ENCODE measurements at regions not wholly inside any gene's neighbourhood (a gene's known extent, or its start where the extent isn't known, plus 50 kb on each side); places are given as distances from the start of the nearest gene placed in this dataset.

DNA sequence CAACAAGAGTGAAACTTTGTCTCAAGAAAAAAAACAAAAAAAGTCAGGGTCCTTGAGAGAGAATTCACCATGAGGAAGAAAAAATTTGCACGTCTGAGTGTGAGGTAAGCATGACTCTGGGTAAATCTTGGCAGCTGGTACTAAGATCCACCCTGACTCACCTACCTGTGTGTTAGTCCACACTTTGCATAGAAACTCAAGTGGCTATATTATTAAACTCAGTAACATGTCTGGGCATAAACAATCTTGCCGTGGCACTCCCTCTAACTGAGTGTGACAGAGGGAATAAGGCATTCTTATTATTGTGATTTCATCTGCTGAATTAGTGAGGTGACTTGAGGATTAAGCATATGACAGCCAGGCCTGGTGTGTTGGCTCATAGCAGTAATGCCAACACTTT lies 259.4 kb upstream of the VLDLR start:
- ATAC-seq (ENCODE audit: low read depth) (no peak), DNase-seq (no peak)
- H3K4me1 Mint-ChIP-seq, result no peaks in the 10 kb centered on the region
- no peak overlapping the region for H3K4me3 Mint-ChIP-seq
- H3K27ac Mint-ChIP-seq, result no peak overlapping the region
- H3K36me3 Mint-ChIP-seq, result no peaks in the 10 kb centered on the region
- peaks cover 2% of the 10 kb centered on the region for H3K27me3 Mint-ChIP-seq
- POLR2A ChIA-PET, result no interaction called here
- no peaks in the 10 kb centered on the region for H3K9me3 Mint-ChIP-seq

DNA sequence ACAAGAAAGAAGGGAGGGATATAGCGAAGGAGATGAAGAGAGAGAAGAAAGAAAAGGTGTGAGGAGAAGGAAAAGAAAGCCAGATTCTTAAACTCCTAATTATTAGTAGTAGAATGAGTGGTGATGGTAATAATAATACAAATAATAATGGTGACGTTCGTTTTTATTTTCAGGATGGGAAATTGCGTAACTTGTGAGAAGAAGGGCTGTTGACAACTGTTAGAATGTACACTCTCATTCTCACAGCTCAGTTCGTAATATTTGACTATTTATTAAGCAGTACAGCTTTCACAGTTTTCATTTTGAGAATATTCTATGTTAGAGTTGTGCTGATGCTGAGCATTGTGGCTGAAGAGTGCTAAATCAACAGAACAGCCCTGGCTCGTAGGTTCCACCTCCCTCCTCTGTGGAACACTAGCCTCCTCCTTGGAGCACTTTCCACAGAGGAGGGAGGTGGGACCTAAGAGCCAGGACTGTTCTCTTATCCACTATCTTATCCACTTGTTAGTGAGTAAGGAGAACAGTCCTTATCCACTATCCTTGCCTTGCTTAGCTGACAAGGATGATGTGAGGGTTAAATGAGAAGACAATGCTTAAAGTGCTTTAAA lies 258.3 kb upstream of the VLDLR start:
- no peaks in the 10 kb centered on the region for H3K36me3 Mint-ChIP-seq
- POLR2A ChIA-PET, result no interaction called here
- no peaks in the 10 kb centered on the region for H3K27me3 Mint-ChIP-seq
- no peak overlapping the region for H3K27ac Mint-ChIP-seq
- H3K9me3 Mint-ChIP-seq, result no peaks in the 10 kb centered on the region
- H3K4me1 Mint-ChIP-seq, result no peaks in the 10 kb centered on the region
- no peak overlapping the region for H3K4me3 Mint-ChIP-seq
- ATAC-seq (ENCODE audit: low read depth) (no peak), DNase-seq (no peak)

DNA sequence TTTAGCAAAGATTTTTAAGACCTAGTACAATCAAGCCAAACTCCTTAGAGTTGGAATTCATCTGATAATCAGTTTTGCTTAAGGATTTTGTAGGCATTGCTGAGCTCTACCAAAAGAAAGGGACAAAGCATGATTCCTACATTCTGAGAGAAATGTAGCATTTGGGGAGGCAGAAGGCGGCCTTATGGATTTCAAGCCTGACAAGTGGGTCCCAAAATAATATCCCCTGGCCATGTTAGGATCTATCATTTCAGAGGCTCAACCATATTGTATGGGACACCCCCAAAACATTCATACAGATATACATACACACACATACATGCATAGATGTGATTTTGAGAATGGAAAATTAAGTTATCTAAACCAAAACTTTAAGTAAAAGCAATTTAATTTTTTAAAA lies 257.8 kb upstream of the VLDLR start:
- no peaks in the 10 kb centered on the region for H3K27me3 Mint-ChIP-seq
- POLR2A ChIA-PET, result no interaction called here
- no peak for DNase-seq
- no peak overlapping the region for H3K27ac Mint-ChIP-seq
- H3K4me3 Mint-ChIP-seq, result no peak overlapping the region
- H3K9me3 Mint-ChIP-seq, result no peaks in the 10 kb centered on the region
- no peaks in the 10 kb centered on the region for H3K4me1 Mint-ChIP-seq
- no peaks in the 10 kb centered on the region for H3K36me3 Mint-ChIP-seq
- no peak for ATAC-seq (ENCODE audit: low read depth)

DNA sequence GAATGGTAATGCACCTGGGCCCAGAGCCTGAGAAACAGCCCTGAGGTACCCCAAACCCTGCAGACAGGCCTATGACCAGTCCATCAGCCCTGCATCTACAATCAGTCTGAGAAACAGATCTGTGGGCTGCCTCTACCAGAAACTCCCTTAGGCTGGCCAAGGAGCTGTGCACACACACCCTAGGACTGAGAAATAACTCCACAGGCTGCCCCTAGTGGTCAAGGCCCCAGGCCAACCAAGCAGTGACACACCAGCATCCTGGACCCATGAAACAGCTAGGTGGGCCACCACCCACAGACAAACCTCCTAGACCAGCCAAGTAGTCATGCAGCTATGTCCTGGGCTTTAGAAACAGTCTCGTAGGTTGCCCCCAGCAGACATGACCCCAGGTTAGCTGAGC lies 253.6 kb upstream of the VLDLR start:
- H3K9me3 Mint-ChIP-seq, result no peaks in the 10 kb centered on the region
- POLR2A ChIA-PET, result no interaction called here
- DNase-seq, result no peak
- peaks cover 6% of the 10 kb centered on the region for H3K27me3 Mint-ChIP-seq
- H3K4me1 Mint-ChIP-seq, result no peaks in the 10 kb centered on the region
- no peak for ATAC-seq (ENCODE audit: low read depth)
- no peaks in the 10 kb centered on the region for H3K36me3 Mint-ChIP-seq
- H3K4me3 Mint-ChIP-seq, result no peak overlapping the region
- H3K27ac Mint-ChIP-seq, result no peak overlapping the region

DNA sequence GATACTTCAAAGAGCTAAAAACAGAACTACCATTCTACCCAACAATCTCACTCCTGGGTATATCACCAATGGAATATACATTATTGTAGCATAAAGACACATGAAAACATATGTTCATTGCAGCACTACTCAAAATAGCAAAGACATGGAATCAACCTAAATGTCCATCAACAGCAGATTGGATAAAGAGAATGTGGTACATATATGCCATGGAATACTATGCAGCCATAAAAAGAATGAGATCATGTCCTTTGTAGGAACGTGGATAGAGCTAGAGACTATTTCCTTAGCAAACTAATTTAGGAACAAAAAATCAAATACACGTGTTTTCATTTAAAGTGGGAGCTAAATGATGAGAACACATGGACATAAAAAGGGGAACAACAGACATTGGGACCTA lies 247.9 kb upstream of the VLDLR start:
- H3K36me3 Mint-ChIP-seq, result no peaks in the 10 kb centered on the region
- no peak for DNase-seq
- no peak overlapping the region for H3K4me3 Mint-ChIP-seq
- no peak overlapping the region for H3K27ac Mint-ChIP-seq
- H3K27me3 Mint-ChIP-seq, result peaks cover 8% of the 10 kb centered on the region
- ATAC-seq (ENCODE audit: low read depth), result no peak
- peaks cover 1% of the 10 kb centered on the region for H3K9me3 Mint-ChIP-seq
- POLR2A ChIA-PET, result no interaction called here
- no peaks in the 10 kb centered on the region for H3K4me1 Mint-ChIP-seq

DNA sequence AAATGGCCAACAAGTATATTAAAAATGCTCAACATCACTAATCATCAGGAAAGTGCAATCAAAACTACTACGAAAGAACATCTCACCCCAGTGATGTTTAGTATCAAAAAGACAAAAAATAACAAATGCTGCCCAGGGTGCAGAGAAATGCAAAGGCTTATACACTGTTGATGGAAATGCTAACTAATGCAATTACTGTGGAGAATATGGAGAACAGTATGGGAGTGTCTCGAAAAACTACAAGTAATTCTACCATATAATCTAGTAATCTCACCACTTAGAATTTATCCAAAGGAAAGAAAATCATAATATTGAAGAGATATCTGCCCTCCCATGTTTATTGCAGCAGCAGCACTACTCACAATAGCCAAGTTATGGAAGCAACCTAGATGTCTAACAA lies 246.5 kb upstream of the VLDLR start:
- Mint-ChIP-seq H3K4me1 (no peaks in the 10 kb centered on the region), H3K27me3 (peaks cover 4% of the 10 kb centered on the region), H3K36me3 (no peaks in the 10 kb centered on the region), H3K27ac (no peak overlapping the region), H3K9me3 (peaks cover 1% of the 10 kb centered on the region), H3K4me3 (no peak overlapping the region)
- DNase-seq, result no peak
- ATAC-seq (ENCODE audit: low read depth), result no peak
- POLR2A ChIA-PET, result no interaction called here

DNA sequence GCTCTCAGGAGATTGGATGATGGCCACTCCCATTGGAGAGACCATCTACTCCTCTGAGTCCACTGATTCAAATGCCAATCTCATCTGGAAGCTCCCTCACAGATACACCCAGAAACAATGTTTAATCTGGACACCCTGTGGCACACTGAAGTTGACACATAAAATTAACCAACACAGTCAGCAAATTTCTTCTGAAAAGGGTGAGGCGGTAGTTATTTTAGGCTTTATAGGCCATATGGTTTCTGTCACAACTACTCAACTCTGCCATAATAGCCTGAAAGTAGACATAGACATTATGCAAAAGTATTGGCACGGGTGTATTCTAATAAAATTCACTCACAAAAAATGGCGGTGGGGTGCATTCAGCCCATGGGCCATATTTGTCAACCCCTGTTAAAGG lies 244.5 kb upstream of the VLDLR start:
- Mint-ChIP-seq H3K4me1 (no peaks in the 10 kb centered on the region), H3K9me3 (peaks cover 1% of the 10 kb centered on the region), H3K36me3 (no peaks in the 10 kb centered on the region), H3K27me3 (peaks cover 3% of the 10 kb centered on the region), H3K27ac (no peak overlapping the region), H3K4me3 (no peak overlapping the region)
- DNase-seq, result no peak
- POLR2A ChIA-PET, result no interaction called here
- no peak for ATAC-seq (ENCODE audit: low read depth)

DNA sequence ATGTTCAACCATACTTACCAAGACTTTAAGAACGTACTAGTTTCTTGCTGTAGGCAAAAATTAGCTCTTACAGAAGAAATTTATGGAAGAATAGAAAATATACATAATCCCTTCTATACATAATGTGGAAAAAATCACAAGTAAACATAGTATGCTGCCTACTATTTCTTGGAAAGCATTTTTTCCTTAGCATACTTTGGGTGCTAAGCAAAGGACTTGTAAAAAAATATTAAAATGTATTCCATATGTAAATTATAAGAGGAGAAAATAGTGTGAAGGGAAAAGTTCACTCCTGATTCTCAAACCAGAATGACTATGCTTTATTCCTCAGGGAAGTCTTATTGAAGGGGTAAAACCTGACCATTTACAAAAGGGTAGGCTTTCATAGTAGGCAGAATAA lies 243.8 kb upstream of the VLDLR start:
- Mint-ChIP-seq H3K4me3 (no peak overlapping the region), H3K9me3 (peaks cover 1% of the 10 kb centered on the region), H3K27ac (no peak overlapping the region), H3K27me3 (peaks cover 5% of the 10 kb centered on the region), H3K4me1 (no peaks in the 10 kb centered on the region), H3K36me3 (no peaks in the 10 kb centered on the region)
- ATAC-seq (ENCODE audit: low read depth) (no peak), DNase-seq (no peak)
- POLR2A ChIA-PET, result no interaction called here

DNA sequence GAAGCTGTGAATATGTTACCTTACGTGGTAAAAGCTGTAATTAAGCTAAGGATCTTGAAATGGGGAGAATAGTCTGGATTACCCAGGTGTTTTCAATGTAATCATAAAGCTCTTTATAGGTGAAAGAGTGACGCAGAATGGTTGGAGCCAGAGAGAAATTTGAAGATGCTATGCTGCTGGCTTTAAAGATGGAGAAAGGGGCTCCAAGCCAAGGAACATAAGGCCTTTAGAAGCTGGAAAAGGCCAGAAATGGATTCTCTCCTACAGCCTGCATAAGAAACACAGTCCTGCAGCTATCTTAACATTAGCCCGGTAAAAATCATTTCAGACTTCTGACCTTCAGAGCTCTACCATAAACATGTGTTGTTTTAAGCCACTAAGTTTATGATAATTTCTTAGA lies 243.3 kb upstream of the VLDLR start:
- POLR2A ChIA-PET, result no interaction called here
- H3K36me3 Mint-ChIP-seq, result no peaks in the 10 kb centered on the region
- peaks cover 5% of the 10 kb centered on the region for H3K27me3 Mint-ChIP-seq
- DNase-seq (no peak), ATAC-seq (ENCODE audit: low read depth) (no peak)
- H3K4me3 Mint-ChIP-seq, result no peak overlapping the region
- no peak overlapping the region for H3K27ac Mint-ChIP-seq
- no peaks in the 10 kb centered on the region for H3K4me1 Mint-ChIP-seq
- H3K9me3 Mint-ChIP-seq, result peaks cover 1% of the 10 kb centered on the region

DNA sequence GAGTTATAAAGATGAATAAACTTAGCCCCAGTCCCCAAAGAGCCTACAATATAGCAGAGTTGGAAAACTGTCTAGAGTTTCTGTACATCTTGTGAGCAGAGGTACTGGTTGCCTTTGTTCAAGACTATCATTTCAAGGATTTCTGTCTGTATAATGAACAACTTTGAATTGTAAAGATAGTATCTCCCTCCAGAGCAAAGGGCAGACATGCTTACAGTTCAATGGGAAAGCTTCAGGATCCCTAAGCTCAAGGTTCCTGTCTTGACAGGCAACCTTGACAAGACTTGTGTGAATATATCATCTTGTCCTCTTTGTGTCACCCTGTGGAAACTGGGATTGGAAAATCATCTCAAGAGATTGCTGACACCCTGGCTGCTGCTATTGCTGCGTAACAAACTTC lies 242.8 kb upstream of the VLDLR start:
- POLR2A ChIA-PET, result no interaction called here
- Mint-ChIP-seq H3K27me3 (peaks cover 5% of the 10 kb centered on the region), H3K4me1 (no peaks in the 10 kb centered on the region), H3K27ac (no peak overlapping the region), H3K4me3 (no peak overlapping the region), H3K36me3 (no peaks in the 10 kb centered on the region), H3K9me3 (no peaks in the 10 kb centered on the region)
- no peak for DNase-seq
- no peak for ATAC-seq (ENCODE audit: low read depth)

DNA sequence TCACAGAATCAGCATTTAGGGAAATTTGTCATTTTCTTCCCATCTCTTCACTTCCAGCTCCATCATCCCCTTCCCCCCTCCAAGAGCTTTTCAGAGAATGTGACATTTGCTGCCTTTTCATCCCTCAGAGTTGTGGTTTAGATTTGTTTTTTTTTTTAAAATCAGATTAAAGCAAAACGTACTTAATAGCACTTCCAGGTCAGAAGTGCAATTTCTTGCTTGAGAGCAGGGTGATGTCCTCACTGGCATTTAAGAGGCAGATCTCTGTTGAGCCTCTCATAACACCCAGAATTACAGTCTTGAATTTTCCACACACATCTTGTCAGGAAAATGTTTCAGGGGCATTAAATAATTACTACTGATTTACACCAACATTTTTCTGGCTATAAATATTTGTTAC lies 236.8 kb upstream of the VLDLR start:
- DNase-seq, result no peak
- POLR2A ChIA-PET, result no interaction called here
- Mint-ChIP-seq H3K4me1 (no peaks in the 10 kb centered on the region), H3K27me3 (peaks cover 3% of the 10 kb centered on the region), H3K9me3 (no peaks in the 10 kb centered on the region), H3K36me3 (no peaks in the 10 kb centered on the region), H3K4me3 (no peak overlapping the region), H3K27ac (no peak overlapping the region)
- no peak for ATAC-seq (ENCODE audit: low read depth)

DNA sequence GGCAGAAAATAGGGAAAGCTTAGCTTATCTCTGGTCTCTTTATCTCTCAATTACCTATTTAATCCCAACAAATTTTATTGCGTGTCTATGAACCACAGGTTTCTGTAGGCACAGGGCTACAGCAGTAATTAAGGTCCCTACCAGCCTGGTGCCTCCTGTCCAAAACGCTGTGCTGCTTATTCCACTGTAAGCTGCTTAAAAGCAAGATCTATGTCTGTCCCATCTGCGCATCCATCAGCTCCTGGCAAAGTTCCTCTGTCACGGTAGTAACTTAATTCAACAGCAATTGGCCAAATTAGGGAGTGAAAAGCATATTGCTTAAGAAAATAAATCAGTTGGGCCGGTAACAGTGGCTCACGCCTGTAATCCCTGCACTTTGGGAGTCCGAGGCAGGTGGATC lies 235.8 kb upstream of the VLDLR start:
- H3K36me3 Mint-ChIP-seq, result no peaks in the 10 kb centered on the region
- ATAC-seq (ENCODE audit: low read depth), result no peak
- H3K9me3 Mint-ChIP-seq, result no peaks in the 10 kb centered on the region
- H3K27me3 Mint-ChIP-seq, result peaks cover 3% of the 10 kb centered on the region
- H3K4me1 Mint-ChIP-seq, result no peaks in the 10 kb centered on the region
- no peak for DNase-seq
- no peak overlapping the region for H3K27ac Mint-ChIP-seq
- POLR2A ChIA-PET, result no interaction called here
- H3K4me3 Mint-ChIP-seq, result no peak overlapping the region

DNA sequence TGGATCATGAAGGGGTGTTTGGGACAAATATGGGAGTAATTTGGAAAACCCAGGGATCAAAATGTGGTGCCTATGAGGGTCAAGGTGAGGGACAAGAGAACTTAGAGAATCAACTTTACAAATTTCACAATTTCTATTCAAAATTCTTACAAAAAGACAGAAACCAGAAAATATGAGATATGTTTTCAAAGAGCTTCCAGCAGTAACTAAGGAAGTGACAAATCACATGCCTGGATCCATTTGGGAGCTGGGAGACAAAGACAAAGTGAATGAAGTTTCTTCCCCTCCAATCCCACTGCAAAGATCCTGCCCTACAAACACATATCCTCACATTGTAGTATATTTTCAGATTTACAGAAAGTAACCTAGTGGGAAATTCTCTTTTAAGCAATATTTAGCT lies 235.0 kb upstream of the VLDLR start:
- DNase-seq, result no peak
- Mint-ChIP-seq H3K36me3 (no peaks in the 10 kb centered on the region), H3K27ac (no peak overlapping the region), H3K4me3 (no peak overlapping the region), H3K4me1 (no peaks in the 10 kb centered on the region), H3K27me3 (peaks cover 3% of the 10 kb centered on the region), H3K9me3 (no peaks in the 10 kb centered on the region)
- POLR2A ChIA-PET, result no interaction called here
- ATAC-seq (ENCODE audit: low read depth), result no peak

DNA sequence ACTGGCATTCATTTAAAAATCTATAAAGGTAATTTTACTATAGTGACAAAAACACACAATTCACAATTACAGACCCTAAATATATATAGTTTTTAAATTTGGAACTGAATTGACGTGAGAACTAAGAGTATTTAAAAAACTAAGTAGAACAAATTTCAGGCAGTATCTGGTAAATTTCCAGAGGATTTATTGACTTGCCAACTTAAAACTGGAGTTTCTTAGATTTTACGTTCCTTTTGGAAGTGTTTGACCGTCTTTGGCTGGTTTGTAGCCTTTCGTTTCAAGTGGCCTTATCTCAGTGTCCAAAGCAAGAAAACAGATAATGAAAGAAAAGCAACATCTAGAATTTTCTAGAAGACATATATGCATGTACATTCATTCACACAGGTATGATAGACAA lies 234.4 kb upstream of the VLDLR start:
- POLR2A ChIA-PET, result no interaction called here
- no peak for ATAC-seq (ENCODE audit: low read depth)
- Mint-ChIP-seq H3K4me3 (no peak overlapping the region), H3K36me3 (no peaks in the 10 kb centered on the region), H3K27me3 (peaks cover 1% of the 10 kb centered on the region), H3K4me1 (no peaks in the 10 kb centered on the region), H3K9me3 (no peaks in the 10 kb centered on the region), H3K27ac (no peak overlapping the region)
- DNase-seq, result no peak

DNA sequence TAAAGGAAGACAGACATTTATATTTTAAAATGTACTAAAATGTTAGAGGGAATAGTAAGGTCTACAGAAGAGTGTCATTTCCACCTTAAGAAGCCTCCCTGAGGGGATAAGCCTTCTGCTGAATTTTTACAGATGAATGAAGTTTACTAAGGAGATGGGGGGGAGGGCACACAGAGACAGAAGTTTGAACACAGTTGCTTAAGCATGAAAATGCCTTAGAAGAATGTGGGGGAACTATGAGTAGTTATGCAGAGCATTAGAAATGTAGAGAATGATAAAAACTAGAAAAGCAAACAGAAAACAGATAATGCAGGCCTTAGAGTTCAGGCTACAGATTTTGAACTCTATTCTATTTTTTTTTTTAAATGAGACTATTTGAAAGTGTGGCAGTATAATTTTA lies 232.2 kb upstream of the VLDLR start:
- no peaks in the 10 kb centered on the region for H3K36me3 Mint-ChIP-seq
- H3K4me1 Mint-ChIP-seq, result no peaks in the 10 kb centered on the region
- no peak overlapping the region for H3K4me3 Mint-ChIP-seq
- POLR2A ChIA-PET, result no interaction called here
- ATAC-seq (ENCODE audit: low read depth) (no peak), DNase-seq (no peak)
- H3K27me3 Mint-ChIP-seq, result peaks cover 3% of the 10 kb centered on the region
- H3K27ac Mint-ChIP-seq, result no peak overlapping the region
- no peaks in the 10 kb centered on the region for H3K9me3 Mint-ChIP-seq
